Bronchial epithelial cell (primary cell): ENCODE measurements at regions not wholly inside any gene's neighbourhood (a gene's known extent, or its start where the extent isn't known, plus 50 kb on each side); places are given as distances from the start of the nearest gene placed in this dataset.
"Not testable (repeated sequence)": the region's sequence is repeated elsewhere in the genome, so short reads cannot be mapped to it uniquely, and the experiment has no call there.

Source experiments
- DNase-seq: peaks from one replicate; pipeline ENCODE4 v3.0.0-alpha.2; 2010; ENCODE audit warnings: low read depth
- FAIRE-seq: peaks from 2 replicates; lab custom pipeline; 2011; peaks lifted over from hg19 to GRCh38; lab: Jason Lieb, UNC
- H3K27me3 ChIP-seq: 2 replicates; pipeline ENCODE4 v1.5.1; 2011; ENCODE audit warnings: low read length; ENCODE audit not compliant: control insufficient read depth, insufficient read depth
- H3K36me3 ChIP-seq: 2 replicates; pipeline ENCODE4 v1.5.1; 2011; ENCODE audit warnings: low read length; ENCODE audit not compliant: control insufficient read depth, insufficient read depth
- H3K4me3 ChIP-seq: 2 replicates; pipeline ENCODE4 v1.5.1; 2011; ENCODE audit warnings: mild to moderate bottlenecking, low read depth, low read length, control low read depth
- CTCF ChIP-seq: IDR thresholded peaks from 2 replicates; pipeline ENCODE4 v1.5.1; 2011; ENCODE audit warnings: mild to moderate bottlenecking, moderate library complexity, low read length, control low read depth, inconsistent platforms; ENCODE audit not compliant: insufficient read depth, severe bottlenecking

- no peak overlapping the region for H3K4me3 ChIP-seq
These were observed 133.5 kb upstream of the LPCAT1 start for GRCh38 chr5:1657161-1657741.

GRCh38 chr5:1656271-1656975, 132.7 kb upstream of the LPCAT1 start:
- no peak for FAIRE-seq
- Histone ChIP-seq H3K4me3 (no peak overlapping the region), H3K27me3 (peaks cover 12% of the 10 kb centered on the region), H3K36me3 (no peaks in the 10 kb centered on the region)
- no peak for TF ChIP-seq CTCF
- no peak for DNase-seq

More at GRCh38 chr5:1657161-1657741, 133.5 kb upstream of the LPCAT1 start:
- no peak for DNase-seq
- no peak for TF ChIP-seq CTCF
- H3K27me3 ChIP-seq: peaks cover 12% of the 10 kb centered on the region
- H3K36me3 ChIP-seq: no peaks in the 10 kb centered on the region
- FAIRE-seq: no peak

GRCh38 chr5:1655496-1656270, 131.9 kb upstream of the LPCAT1 start:
- TF ChIP-seq CTCF: no peak
- no peak overlapping the region for H3K4me3 ChIP-seq
- DNase-seq (no peak), FAIRE-seq (no peak)
- peaks cover 12% of the 10 kb centered on the region for H3K27me3 ChIP-seq
- no peaks in the 10 kb centered on the region for H3K36me3 ChIP-seq

GRCh38 chr5:1654786-1655495, 131.2 kb upstream of the LPCAT1 start:
- DNase-seq (no peak), FAIRE-seq (no peak)
- no peak for TF ChIP-seq CTCF
- Histone ChIP-seq H3K27me3 (peaks cover 12% of the 10 kb centered on the region), H3K36me3 (no peaks in the 10 kb centered on the region), H3K4me3 (no peak overlapping the region)

- peak; percentile 5 for TF ChIP-seq CTCF
- H3K4me3 ChIP-seq, DNase-seq, H3K27me3 ChIP-seq, FAIRE-seq, H3K36me3 ChIP-seq: not testable (repeated sequence)
These were observed 130.2 kb upstream of the LPCAT1 start for GRCh38 chr5:1653698-1654651.
